SK-N-SH treated with all-trans-retinoic acid at 6 μM for 48 hours (cell line): ENCODE measurements at regions not wholly inside any gene's neighbourhood (a gene's known extent, or its start where the extent isn't known, plus 50 kb on each side); places are given as distances from the start of the nearest gene placed in this dataset.
"Not testable (repeated sequence)": the region's sequence is repeated elsewhere in the genome, so short reads cannot be mapped to it uniquely, and the experiment has no call there.

ENCODE experiments used
- ATAC-seq: fragments of 200-7000 bp; cut with Tn5 transposase; 3 replicates; pipeline ENCODE4 v1.9.1; 2020; ENCODE audit warnings: mild to moderate bottlenecking, moderate library complexity
- BACH2 ChIP-seq: fragments of 250-450 bp; sonication (Bioruptor Pico); IDR thresholded peaks from 2 replicates; pipeline ENCODE4 v1.9.0; 2021; ENCODE audit warnings: mild to moderate bottlenecking, borderline replicate concordance
- CREB5 ChIP-seq: fragments of 250-450 bp; sonication (Bioruptor Pico); IDR thresholded peaks from 2 replicates; pipeline ENCODE4 v1.5.1; 2020; ENCODE audit warnings: low read depth, mild to moderate bottlenecking, moderate library complexity
- CSDC2 ChIP-seq: fragments of 250-450 bp; sonication (Bioruptor Pico); IDR thresholded peaks from 2 replicates; pipeline ENCODE4 v1.5.0; 2020; ENCODE audit warnings: mild to moderate bottlenecking, moderate library complexity
- CSRNP3 ChIP-seq: fragments of 250-450 bp; sonication (Bioruptor Pico); IDR thresholded peaks from 2 replicates; pipeline ENCODE4 v1.5.1; 2021; ENCODE audit warnings: mild to moderate bottlenecking, moderate library complexity
- ESRRG ChIP-seq: fragments of 250-450 bp; sonication (Bioruptor Pico); IDR thresholded peaks from 2 replicates; pipeline ENCODE4 v1.6.1; 2021; ENCODE audit warnings: mild to moderate bottlenecking
- GLIS3 ChIP-seq: fragments of 250-450 bp; sonication (Bioruptor Pico); IDR thresholded peaks from 2 replicates; pipeline ENCODE4 v1.5.0; 2020; ENCODE audit warnings: mild to moderate bottlenecking, moderate library complexity
- ISL1 ChIP-seq: fragments of 250-450 bp; sonication (Bioruptor Pico); IDR thresholded peaks from 2 replicates; pipeline ENCODE4 v2.1.2; 2022; ENCODE audit warnings: mild to moderate bottlenecking, moderate library complexity
- OSR1 ChIP-seq: fragments of 250-450 bp; sonication (Bioruptor Pico); IDR thresholded peaks from 2 replicates; pipeline ENCODE4 v1.8.0; 2022; ENCODE audit warnings: moderate library complexity, mild to moderate bottlenecking, inconsistent platforms
- PPARA ChIP-seq: fragments of 250-450 bp; sonication (Bioruptor Pico); IDR thresholded peaks from 2 replicates; pipeline ENCODE4 v1.5.0; 2020; ENCODE audit warnings: mild to moderate bottlenecking, borderline replicate concordance
- RARB ChIP-seq: fragments of 250-450 bp; sonication (Bioruptor Pico); IDR thresholded peaks from 2 replicates; pipeline ENCODE4 v1.8.0; 2021; ENCODE audit warnings: mild to moderate bottlenecking, moderate library complexity
- SNAI2 ChIP-seq: fragments of 250-450 bp; sonication (Bioruptor Pico); IDR thresholded peaks from 2 replicates; pipeline ENCODE4 v1.5.0; 2020; ENCODE audit warnings: mild to moderate bottlenecking, moderate library complexity
- TCF4 ChIP-seq: fragments of 250-450 bp; sonication (Bioruptor Pico); IDR thresholded peaks from 2 replicates; pipeline ENCODE4 v1.8.0; 2021; ENCODE audit warnings: mild to moderate bottlenecking, moderate library complexity, borderline replicate concordance
- TOX ChIP-seq: fragments of 250-450 bp; sonication (Bioruptor Pico); IDR thresholded peaks from 2 replicates; pipeline ENCODE4 v1.8.0; 2021; ENCODE audit warnings: mild to moderate bottlenecking, moderate library complexity, borderline replicate concordance
- ZC3H10 ChIP-seq: fragments of 250-450 bp; sonication (Bioruptor Pico); IDR thresholded peaks from 2 replicates; pipeline ENCODE4 v1.5.1; 2021; ENCODE audit warnings: mild to moderate bottlenecking, moderate library complexity
- ZFP3 ChIP-seq: fragments of 250-450 bp; sonication (Bioruptor Pico); IDR thresholded peaks from 2 replicates; pipeline ENCODE4 v1.5.0; 2020; ENCODE audit warnings: mild to moderate bottlenecking, moderate library complexity
- ZFP30 ChIP-seq: fragments of 450-650 bp; formaldehyde crosslinking; IDR thresholded peaks from 2 replicates; pipeline ENCODE4 v1.5.0; 2022; ENCODE audit warnings: mild to moderate bottlenecking, moderate library complexity
- ZNF565 ChIP-seq: fragments of 450-650 bp; formaldehyde crosslinking; conservative IDR thresholded peaks from 2 replicates; pipeline ENCODE4 v1.5.0; 2020; ENCODE audit warnings: low read depth, mild to moderate bottlenecking, moderate library complexity
- ZNF70 ChIP-seq: fragments of 450-650 bp; formaldehyde crosslinking; IDR thresholded peaks from 2 replicates; pipeline ENCODE4 v1.5.0; 2020; ENCODE audit warnings: mild to moderate bottlenecking, moderate library complexity
- TF ChIP-seq, protein P1 (sequence below): fragments of 250-450 bp; sonication (Bioruptor Pico); IDR thresholded peaks from 2 replicates; pipeline ENCODE4 v1.5.0; 2020; ENCODE audit warnings: mild to moderate bottlenecking, moderate library complexity
- TF ChIP-seq, protein P2 (sequence below): fragments of 250-450 bp; sonication (Bioruptor Pico); IDR thresholded peaks from 2 replicates; pipeline ENCODE4 v1.8.0; 2021; ENCODE audit warnings: low read depth, mild to moderate bottlenecking, moderate library complexity, borderline replicate concordance
- TF ChIP-seq, protein P3 (sequence below): fragments of 250-450 bp; sonication (Bioruptor Pico); IDR thresholded peaks from 2 replicates; pipeline ENCODE4 v1.8.0; 2020; ENCODE audit warnings: mild to moderate bottlenecking, moderate library complexity, borderline replicate concordance

- TF ChIP-seq TCF4 (CRISPR knock-in tag) (no peak), SNAI2 (CRISPR knock-in tag) (no peak), OSR1 (CRISPR knock-in tag) (no peak), ESRRG (CRISPR knock-in tag) (no peak), BACH2 (CRISPR knock-in tag) (no peak), ZC3H10 (CRISPR knock-in tag) (no peak), ZNF565 (no peak), ZFP30 (no peak), PPARA (CRISPR knock-in tag) (no peak), TOX (CRISPR knock-in tag) (no peak), ZFP3 (no peak), GLIS3 (CRISPR knock-in tag) (no peak), CSDC2 (CRISPR knock-in tag) (no peak), ZNF70 (CRISPR knock-in tag) (no peak), RARB (CRISPR knock-in tag) (no peak), CSRNP3 (CRISPR knock-in tag) (no peak), ISL1 (no peak)
- TF ChIP-seq, protein P1, sequence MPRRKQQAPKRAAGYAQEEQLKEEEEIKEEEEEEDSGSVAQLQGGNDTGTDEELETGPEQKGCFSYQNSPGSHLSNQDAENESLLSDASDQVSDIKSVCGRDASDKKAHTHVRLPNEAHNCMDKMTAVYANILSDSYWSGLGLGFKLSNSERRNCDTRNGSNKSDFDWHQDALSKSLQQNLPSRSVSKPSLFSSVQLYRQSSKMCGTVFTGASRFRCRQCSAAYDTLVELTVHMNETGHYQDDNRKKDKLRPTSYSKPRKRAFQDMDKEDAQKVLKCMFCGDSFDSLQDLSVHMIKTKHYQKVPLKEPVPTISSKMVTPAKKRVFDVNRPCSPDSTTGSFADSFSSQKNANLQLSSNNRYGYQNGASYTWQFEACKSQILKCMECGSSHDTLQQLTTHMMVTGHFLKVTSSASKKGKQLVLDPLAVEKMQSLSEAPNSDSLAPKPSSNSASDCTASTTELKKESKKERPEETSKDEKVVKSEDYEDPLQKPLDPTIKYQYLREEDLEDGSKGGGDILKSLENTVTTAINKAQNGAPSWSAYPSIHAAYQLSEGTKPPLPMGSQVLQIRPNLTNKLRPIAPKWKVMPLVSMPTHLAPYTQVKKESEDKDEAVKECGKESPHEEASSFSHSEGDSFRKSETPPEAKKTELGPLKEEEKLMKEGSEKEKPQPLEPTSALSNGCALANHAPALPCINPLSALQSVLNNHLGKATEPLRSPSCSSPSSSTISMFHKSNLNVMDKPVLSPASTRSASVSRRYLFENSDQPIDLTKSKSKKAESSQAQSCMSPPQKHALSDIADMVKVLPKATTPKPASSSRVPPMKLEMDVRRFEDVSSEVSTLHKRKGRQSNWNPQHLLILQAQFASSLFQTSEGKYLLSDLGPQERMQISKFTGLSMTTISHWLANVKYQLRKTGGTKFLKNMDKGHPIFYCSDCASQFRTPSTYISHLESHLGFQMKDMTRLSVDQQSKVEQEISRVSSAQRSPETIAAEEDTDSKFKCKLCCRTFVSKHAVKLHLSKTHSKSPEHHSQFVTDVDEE, result no peak
- TF ChIP-seq, protein P2, sequence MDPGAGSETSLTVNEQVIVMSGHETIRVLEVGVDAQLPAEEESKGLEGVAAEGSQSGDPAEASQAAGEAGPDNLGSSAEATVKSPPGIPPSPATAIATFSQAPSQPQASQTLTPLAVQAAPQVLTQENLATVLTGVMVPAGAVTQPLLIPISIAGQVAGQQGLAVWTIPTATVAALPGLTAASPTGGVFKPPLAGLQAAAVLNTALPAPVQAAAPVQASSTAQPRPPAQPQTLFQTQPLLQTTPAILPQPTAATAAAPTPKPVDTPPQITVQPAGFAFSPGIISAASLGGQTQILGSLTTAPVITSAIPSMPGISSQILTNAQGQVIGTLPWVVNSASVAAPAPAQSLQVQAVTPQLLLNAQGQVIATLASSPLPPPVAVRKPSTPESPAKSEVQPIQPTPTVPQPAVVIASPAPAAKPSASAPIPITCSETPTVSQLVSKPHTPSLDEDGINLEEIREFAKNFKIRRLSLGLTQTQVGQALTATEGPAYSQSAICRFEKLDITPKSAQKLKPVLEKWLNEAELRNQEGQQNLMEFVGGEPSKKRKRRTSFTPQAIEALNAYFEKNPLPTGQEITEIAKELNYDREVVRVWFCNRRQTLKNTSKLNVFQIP (CRISPR knock-in tag), result no peak
- TF ChIP-seq, protein P3, sequence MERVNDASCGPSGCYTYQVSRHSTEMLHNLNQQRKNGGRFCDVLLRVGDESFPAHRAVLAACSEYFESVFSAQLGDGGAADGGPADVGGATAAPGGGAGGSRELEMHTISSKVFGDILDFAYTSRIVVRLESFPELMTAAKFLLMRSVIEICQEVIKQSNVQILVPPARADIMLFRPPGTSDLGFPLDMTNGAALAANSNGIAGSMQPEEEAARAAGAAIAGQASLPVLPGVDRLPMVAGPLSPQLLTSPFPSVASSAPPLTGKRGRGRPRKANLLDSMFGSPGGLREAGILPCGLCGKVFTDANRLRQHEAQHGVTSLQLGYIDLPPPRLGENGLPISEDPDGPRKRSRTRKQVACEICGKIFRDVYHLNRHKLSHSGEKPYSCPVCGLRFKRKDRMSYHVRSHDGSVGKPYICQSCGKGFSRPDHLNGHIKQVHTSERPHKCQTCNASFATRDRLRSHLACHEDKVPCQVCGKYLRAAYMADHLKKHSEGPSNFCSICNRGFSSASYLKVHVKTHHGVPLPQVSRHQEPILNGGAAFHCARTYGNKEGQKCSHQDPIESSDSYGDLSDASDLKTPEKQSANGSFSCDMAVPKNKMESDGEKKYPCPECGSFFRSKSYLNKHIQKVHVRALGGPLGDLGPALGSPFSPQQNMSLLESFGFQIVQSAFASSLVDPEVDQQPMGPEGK (CRISPR knock-in tag), result no peak
- no peak for ATAC-seq
Observed at GRCh38 chr6:887583-888235, 194.8 kb upstream of the EXOC2 start.

DNA sequence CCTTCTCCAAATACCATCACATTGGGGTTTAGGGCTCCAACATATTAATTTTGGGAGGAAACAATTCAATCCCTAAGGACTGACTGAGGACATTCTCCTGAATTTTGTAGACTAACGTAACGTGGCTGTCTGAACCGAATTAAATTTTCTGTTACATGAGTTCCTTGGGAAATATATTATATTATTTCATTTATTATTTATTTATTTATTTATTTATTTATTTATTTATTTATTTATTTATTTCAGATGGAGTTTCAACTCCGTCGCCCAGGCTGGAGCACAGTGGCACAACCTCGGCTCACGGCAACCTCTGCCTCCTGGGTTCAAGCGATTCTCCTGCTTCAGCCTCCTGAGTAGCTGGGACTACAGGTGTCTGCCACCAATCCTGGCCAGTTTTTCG lies 193.2 kb upstream of the EXOC2 start:
- ATAC-seq, result not testable (repeated sequence)

- ATAC-seq, result no peak
- TF ChIP-seq BACH2 (CRISPR knock-in tag) (no peak), CSDC2 (CRISPR knock-in tag) (no peak), CREB5 (CRISPR knock-in tag) (no peak), OSR1 (CRISPR knock-in tag) (no peak), RARB (CRISPR knock-in tag) (no peak), TCF4 (CRISPR knock-in tag) (no peak)
- TF ChIP-seq, protein P1, result no peak
- TF ChIP-seq, protein P3 (CRISPR knock-in tag), result no peak
- TF ChIP-seq, all 23 proteins: peak for 0
Observed at GRCh38 chr6:885051-885590, 192.2 kb upstream of the EXOC2 start.
